Kidney (tissue), 13 donors: ENCODE measurements at regions not wholly inside any gene's neighbourhood (a gene's known extent, or its start where the extent isn't known, plus 50 kb on each side); places are given as distances from the start of the nearest gene placed in this dataset.

Experiments used
- DNase-seq, 5 donors: peaks; one replicate each; pipeline ENCODE4 v3.0.0-alpha.2; 2013 to 2020
- FAIRE-seq: peaks from 2 replicates; lab custom pipeline; 2012; peaks lifted over from hg19 to GRCh38; lab: Jason Lieb, UNC
- H3K27ac ChIP-seq, 2 donors: one replicate each; pipeline ENCODE4 v1.7.0; 2013; ENCODE audit warnings: low read depth in 2 of 2, low read length in 2 of 2, inconsistent platforms in 1 of 2
- H3K27me3 ChIP-seq: one replicate; pipeline ENCODE4 v1.7.1; 2013; ENCODE audit warnings: low read length, inconsistent platforms; ENCODE audit not compliant: control insufficient read depth, insufficient read depth
- H3K36me3 ChIP-seq, 3 donors: one replicate each; pipeline versions ENCODE4 v1.7.0 to v1.7.1; 2013; ENCODE audit warnings: low read length in 3 of 3, control low read depth in 1 of 3, inconsistent platforms in 1 of 3; ENCODE audit not compliant: insufficient read depth in 3 of 3, control insufficient read depth in 2 of 3
- H3K4me1 ChIP-seq, 3 donors: one replicate each; pipeline versions ENCODE4 v1.7.0 to v1.7.1; 2013; ENCODE audit warnings: low read length in 3 of 3, inconsistent platforms in 1 of 3, low read depth in 1 of 3; ENCODE audit not compliant: control insufficient read depth in 2 of 3, insufficient read depth in 2 of 3
- H3K4me3 ChIP-seq, 3 donors: one replicate each; pipeline versions ENCODE4 v1.7.0 to v1.8.1; 2013; ENCODE audit warnings: low read length in 3 of 3, control low read depth in 1 of 3, inconsistent platforms in 1 of 3
- H3K9ac ChIP-seq, 3 donors: one replicate each; pipeline versions ENCODE4 v1.7.0 to v1.7.1; 2013; ENCODE audit warnings: low read length in 3 of 3, control low read depth in 1 of 3, inconsistent platforms in 1 of 3
- H3K9me3 ChIP-seq, 3 donors: one replicate each; pipeline versions ENCODE4 v1.7.0 to v1.7.1; 2013; ENCODE audit warnings: low read length in 3 of 3, control low read depth in 1 of 3, inconsistent platforms in 1 of 3; ENCODE audit not compliant: control insufficient read depth in 2 of 3, insufficient read depth in 1 of 3
- intact Hi-C: fragments of 100-400 bp; cut with DNase I; formaldehyde crosslinking; loops from one replicate; pipeline ENCODE4 v1.11.1; 2022
- TF ChIP-seq, protein P1 (sequence below): IDR thresholded peaks from 3 replicates; pipeline ENCODE4 v1.5.1; 2012; ENCODE audit warnings: mild to moderate bottlenecking, moderate library complexity, borderline replicate concordance; ENCODE audit not compliant: insufficient read depth; ENCODE audit errors: extremely low read depth
- donor health status: control.
- donor health status: control.
- donor health status: control.
- donor health status: control.
- donor health status: control.
- donor health status: DM: yes; HTN: yes; CAD: no.
- donor health status: Normal renal cell carcinoma (clear cell type).

DNA sequence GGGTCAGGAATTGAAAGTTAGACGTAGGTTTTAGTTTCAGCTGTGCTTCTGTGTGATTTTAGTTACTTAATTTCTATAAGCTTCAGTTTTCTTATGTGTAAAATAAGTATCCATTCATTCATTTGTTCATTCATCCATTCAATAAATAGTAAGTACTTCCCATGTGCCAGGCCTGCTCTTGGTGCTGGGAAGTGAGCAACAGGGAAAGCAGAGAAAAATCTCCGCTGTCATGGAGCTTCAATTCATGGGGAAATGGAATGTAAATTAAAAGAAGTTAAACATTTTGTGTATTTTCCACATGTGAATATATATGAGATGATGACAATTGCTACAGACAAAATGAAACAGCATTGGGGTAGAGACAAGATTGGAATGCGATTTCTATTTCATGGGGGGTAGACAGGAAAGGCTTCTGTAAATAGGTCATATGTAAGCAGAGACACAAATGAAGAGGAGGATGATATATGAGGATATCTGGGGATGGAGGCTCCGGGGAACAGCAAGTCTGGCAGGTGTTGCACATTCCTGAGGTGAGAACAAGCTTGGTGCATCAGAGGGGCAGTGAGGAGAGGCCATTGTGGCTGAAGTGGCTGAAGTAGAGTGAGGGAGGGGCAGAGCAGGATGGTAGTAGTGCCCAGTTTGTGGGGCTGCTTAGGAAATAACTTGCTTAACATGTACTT is 66.2 kb downstream of the FHIP1A start:
- Histone ChIP-seq H3K27me3 (no peaks in the 10 kb centered on the region), H3K9me3 (no peaks in the 10 kb centered on the region), H3K9ac (no peak overlapping the region), H3K4me3 (no peak overlapping the region), H3K27ac (no peak overlapping the region), H3K36me3 (no peaks in the 10 kb centered on the region), H3K4me1 (no peaks in the 10 kb centered on the region)
- FAIRE-seq (no peak), DNase-seq (no peak)
- TF ChIP-seq, protein P1, sequence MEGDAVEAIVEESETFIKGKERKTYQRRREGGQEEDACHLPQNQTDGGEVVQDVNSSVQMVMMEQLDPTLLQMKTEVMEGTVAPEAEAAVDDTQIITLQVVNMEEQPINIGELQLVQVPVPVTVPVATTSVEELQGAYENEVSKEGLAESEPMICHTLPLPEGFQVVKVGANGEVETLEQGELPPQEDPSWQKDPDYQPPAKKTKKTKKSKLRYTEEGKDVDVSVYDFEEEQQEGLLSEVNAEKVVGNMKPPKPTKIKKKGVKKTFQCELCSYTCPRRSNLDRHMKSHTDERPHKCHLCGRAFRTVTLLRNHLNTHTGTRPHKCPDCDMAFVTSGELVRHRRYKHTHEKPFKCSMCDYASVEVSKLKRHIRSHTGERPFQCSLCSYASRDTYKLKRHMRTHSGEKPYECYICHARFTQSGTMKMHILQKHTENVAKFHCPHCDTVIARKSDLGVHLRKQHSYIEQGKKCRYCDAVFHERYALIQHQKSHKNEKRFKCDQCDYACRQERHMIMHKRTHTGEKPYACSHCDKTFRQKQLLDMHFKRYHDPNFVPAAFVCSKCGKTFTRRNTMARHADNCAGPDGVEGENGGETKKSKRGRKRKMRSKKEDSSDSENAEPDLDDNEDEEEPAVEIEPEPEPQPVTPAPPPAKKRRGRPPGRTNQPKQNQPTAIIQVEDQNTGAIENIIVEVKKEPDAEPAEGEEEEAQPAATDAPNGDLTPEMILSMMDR: no peak
- intact Hi-C loops: no loop called here

DNA sequence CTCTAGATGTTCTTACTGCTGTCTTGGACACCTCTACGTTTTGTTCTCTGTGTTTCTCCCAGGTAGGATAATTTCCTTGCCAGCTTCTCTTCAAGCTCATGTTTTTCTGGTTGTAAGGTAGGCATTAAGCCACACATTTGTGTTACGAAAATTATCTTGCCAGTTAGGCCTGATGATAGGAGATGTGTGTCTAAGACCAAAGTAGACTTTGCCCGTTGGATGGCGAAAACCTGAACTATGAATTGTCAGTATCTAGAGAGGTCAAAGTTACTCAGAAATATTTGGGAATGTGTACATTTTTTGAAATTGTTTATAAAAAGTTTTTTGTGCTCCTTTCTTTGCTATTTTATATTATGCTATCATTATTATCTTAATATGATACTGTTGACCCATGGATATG is 72.8 kb downstream of the FHIP1A start:
- Histone ChIP-seq H3K36me3 (no peaks in the 10 kb centered on the region), H3K4me1 (peaks cover 0 to 6% (median 0%) of the 10 kb centered on the region in 3 donors), H3K4me3 (no peak overlapping the region), H3K9me3 (no peaks in the 10 kb centered on the region), H3K27me3 (no peaks in the 10 kb centered on the region), H3K27ac (no peak overlapping the region), H3K9ac (no peak overlapping the region)
- TF ChIP-seq, protein P1: no peak
- FAIRE-seq: no peak
- intact Hi-C loops: no loop called here
- DNase-seq: no peak

DNA sequence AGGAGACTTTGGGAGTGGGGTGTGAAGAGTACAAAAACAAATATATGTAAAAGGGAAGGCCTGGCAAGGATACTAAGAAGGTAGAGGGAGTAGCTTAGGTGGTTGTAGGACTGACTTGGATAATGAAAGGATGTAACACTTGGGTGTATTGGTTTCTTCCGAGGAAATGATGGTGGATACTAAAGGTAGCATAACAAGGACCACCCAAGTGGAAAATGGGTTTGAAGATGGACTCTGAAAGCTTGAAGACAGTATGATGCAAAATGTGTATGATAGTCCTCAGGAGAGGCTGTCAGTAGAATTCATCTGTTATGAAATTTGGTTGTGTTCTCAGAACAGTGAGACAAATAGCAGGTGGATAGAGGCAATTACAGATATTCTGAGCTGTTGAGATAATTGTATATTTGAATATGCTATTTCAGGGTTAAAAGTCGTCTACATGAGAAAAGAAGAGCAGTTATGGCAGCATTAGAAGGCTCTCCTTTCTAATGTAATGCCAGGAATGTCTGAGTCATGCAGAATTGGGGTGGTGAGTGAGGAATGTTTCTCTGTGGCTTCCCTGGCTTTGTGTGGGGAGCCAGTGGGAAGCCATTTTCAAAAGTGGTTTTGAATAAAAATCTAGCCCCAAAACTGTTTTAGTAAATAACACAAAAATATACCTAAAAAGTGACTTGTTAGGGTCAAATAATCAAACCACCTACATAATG is 75.6 kb downstream of the FHIP1A start:
- peaks cover 0 to 6% (median 0%) of the 10 kb centered on the region in 3 donors for H3K4me1 ChIP-seq
- no peak overlapping the region for H3K4me3 ChIP-seq
- no peak for DNase-seq
- no peaks in the 10 kb centered on the region for H3K27me3 ChIP-seq
- no peak overlapping the region for H3K27ac ChIP-seq
- H3K9me3 ChIP-seq: no peaks in the 10 kb centered on the region
- no peak for FAIRE-seq
- no peaks in the 10 kb centered on the region for H3K36me3 ChIP-seq
- intact Hi-C loops: no loop called here
- no peak overlapping the region for H3K9ac ChIP-seq
- TF ChIP-seq, protein P1: no peak
